Stimulated activated naive B cell treated with anti-CD40 and anti-IgM and Interleukin-4, amounts not matched to agents 10 μg/mL and 1 μg/mL and 100 μg/mL, for 72 hours (primary cell): ENCODE measurements at regions not wholly inside any gene's neighbourhood (a gene's known extent, or its start where the extent isn't known, plus 50 kb on each side); places are given as distances from the start of the nearest gene placed in this dataset.

Experiments
- ATAC-seq, 2 donors: fragments of 150-1000 bp; cut with Tn5 transposase; replicated peaks; 2 replicates each; pipeline ENCODE4 v1.10.0; 2021; ENCODE audit warnings: moderate library complexity in 1 of 2
- DNase-seq: peaks from one replicate; pipeline ENCODE4 v3.0.0; 2021
- H3K27ac Mint-ChIP-seq: one replicate; pipeline ENCODE4 v1.8.0; 2022; ENCODE audit warnings: mild to moderate bottlenecking, mixed read lengths
- H3K27me3 Mint-ChIP-seq, 2 donors: one replicate each; pipeline ENCODE4 v1.8.0; 2022; ENCODE audit warnings: mixed read lengths in 2 of 2
- H3K36me3 Mint-ChIP-seq, 2 donors: one replicate each; pipeline ENCODE4 v1.8.0; 2022; ENCODE audit warnings: mixed read lengths in 2 of 2, mild to moderate bottlenecking in 1 of 2
- H3K4me1 Mint-ChIP-seq, 2 donors: one replicate each; pipeline ENCODE4 v1.8.0; 2022; ENCODE audit warnings: mixed read lengths in 2 of 2, mild to moderate bottlenecking in 1 of 2
- H3K4me3 Mint-ChIP-seq, 2 donors: one replicate each; pipeline ENCODE4 v1.8.0; 2022; ENCODE audit warnings: mild to moderate bottlenecking in 2 of 2, mixed read lengths in 2 of 2, moderate library complexity in 1 of 2
- H3K9me3 Mint-ChIP-seq, 2 donors: one replicate each; pipeline ENCODE4 v1.8.0; 2022; ENCODE audit warnings: mixed read lengths in 2 of 2, mild to moderate bottlenecking in 1 of 2

GRCh38 chr20:7586481-7586880, 353.8 kb downstream of the HAO1 start:
- H3K9me3 Mint-ChIP-seq: no peaks in the 10 kb centered on the region
- ATAC-seq: no peak

GRCh38 chr20:7589164-7589563, 351.1 kb downstream of the HAO1 start:
- Mint-ChIP-seq H3K4me1 (no peaks in the 10 kb centered on the region), H3K4me3 (no peak overlapping the region), H3K27me3 (no peaks in the 10 kb centered on the region), H3K36me3 (no peaks in the 10 kb centered on the region), H3K9me3 (peaks cover 3% of the 10 kb centered on the region in 2 donors), H3K27ac (no peak overlapping the region)
- DNase-seq (no peak), ATAC-seq (no peak)

More at GRCh38 chr20:7586481-7586880, 353.8 kb downstream of the HAO1 start:
- Mint-ChIP-seq H3K27me3 (no peaks in the 10 kb centered on the region), H3K27ac (no peak overlapping the region), H3K4me1 (no peaks in the 10 kb centered on the region), H3K36me3 (no peaks in the 10 kb centered on the region), H3K4me3 (no peak overlapping the region)
- DNase-seq: no peak

GRCh38 chr20:7596541-7596940, 343.7 kb downstream of the HAO1 start:
- Mint-ChIP-seq H3K36me3 (no peaks in the 10 kb centered on the region), H3K27me3 (no peaks in the 10 kb centered on the region), H3K4me1 (no peaks in the 10 kb centered on the region), H3K27ac (no peak overlapping the region), H3K9me3 (peaks cover 2 to 5% of the 10 kb centered on the region in 2 donors), H3K4me3 (no peak overlapping the region)
- no peak for DNase-seq
- ATAC-seq: no peak

GRCh38 chr20:7601431-7601830, 338.8 kb downstream of the HAO1 start:
- Mint-ChIP-seq H3K4me1 (no peaks in the 10 kb centered on the region), H3K9me3 (peaks cover 5% of the 10 kb centered on the region in 2 donors), H3K27me3 (no peaks in the 10 kb centered on the region), H3K36me3 (no peaks in the 10 kb centered on the region), H3K27ac (no peak overlapping the region), H3K4me3 (no peak overlapping the region)
- DNase-seq (no peak), ATAC-seq (no peak)

- H3K36me3 Mint-ChIP-seq: no peaks in the 10 kb centered on the region
- H3K4me1 Mint-ChIP-seq: no peaks in the 10 kb centered on the region
- no peak overlapping the region for H3K27ac Mint-ChIP-seq
- peaks cover 0 to 5% of the 10 kb centered on the region in 2 donors for H3K9me3 Mint-ChIP-seq
- H3K27me3 Mint-ChIP-seq: no peaks in the 10 kb centered on the region
- no peak overlapping the region for H3K4me3 Mint-ChIP-seq
- DNase-seq (no peak), ATAC-seq (no peak)
Observed at GRCh38 chr20:7606941-7607340, 333.3 kb downstream of the HAO1 start.

GRCh38 chr20:7608250-7608649, 332.0 kb downstream of the HAO1 start:
- Mint-ChIP-seq H3K9me3 (peaks cover 0 to 5% of the 10 kb centered on the region in 2 donors), H3K27ac (no peak overlapping the region), H3K4me3 (no peak overlapping the region), H3K4me1 (no peaks in the 10 kb centered on the region), H3K27me3 (no peaks in the 10 kb centered on the region), H3K36me3 (no peaks in the 10 kb centered on the region)
- no peak for ATAC-seq
- DNase-seq: no peak

GRCh38 chr20:7609251-7609650, 331.0 kb downstream of the HAO1 start:
- no peak for DNase-seq
- Mint-ChIP-seq H3K27me3 (no peaks in the 10 kb centered on the region), H3K27ac (no peak overlapping the region), H3K4me1 (no peaks in the 10 kb centered on the region), H3K9me3 (peaks cover 0 to 5% of the 10 kb centered on the region in 2 donors), H3K36me3 (no peaks in the 10 kb centered on the region), H3K4me3 (no peak overlapping the region)
- ATAC-seq: no peak

GRCh38 chr20:7610681-7611080, 329.6 kb downstream of the HAO1 start:
- H3K27ac Mint-ChIP-seq: no peak overlapping the region
- no peaks in the 10 kb centered on the region for H3K4me1 Mint-ChIP-seq
- H3K4me3 Mint-ChIP-seq: no peak overlapping the region
- H3K36me3 Mint-ChIP-seq: no peaks in the 10 kb centered on the region
- DNase-seq (no peak), ATAC-seq (no peak)
- H3K9me3 Mint-ChIP-seq: peaks cover 0 to 3% of the 10 kb centered on the region in 2 donors
- H3K27me3 Mint-ChIP-seq: no peaks in the 10 kb centered on the region

- ATAC-seq: no peak
- Mint-ChIP-seq H3K27ac (no peak overlapping the region), H3K36me3 (no peaks in the 10 kb centered on the region), H3K9me3 (peaks cover 4 to 6% of the 10 kb centered on the region in 2 donors), H3K4me1 (no peaks in the 10 kb centered on the region), H3K4me3 (no peak overlapping the region), H3K27me3 (no peaks in the 10 kb centered on the region)
- DNase-seq: no peak
Observed at GRCh38 chr20:7617797-7618196, 322.5 kb downstream of the HAO1 start.

GRCh38 chr20:7622399-7622961, 317.8 kb downstream of the HAO1 start:
- Mint-ChIP-seq H3K4me1 (no peaks in the 10 kb centered on the region), H3K36me3 (no peaks in the 10 kb centered on the region), H3K27me3 (no peaks in the 10 kb centered on the region), H3K4me3 (no peak overlapping the region), H3K9me3 (peaks cover 4 to 6% of the 10 kb centered on the region in 2 donors), H3K27ac (no peak overlapping the region)
- DNase-seq (no peak), ATAC-seq (no peak)

GRCh38 chr20:7624886-7625285, 315.4 kb downstream of the HAO1 start:
- no peaks in the 10 kb centered on the region for H3K4me1 Mint-ChIP-seq
- ATAC-seq (no peak), DNase-seq (no peak)
- H3K27ac Mint-ChIP-seq: peak overlapping the region; percentile 33
- H3K4me3 Mint-ChIP-seq: no peak overlapping the region
- no peaks in the 10 kb centered on the region for H3K36me3 Mint-ChIP-seq
- H3K27me3 Mint-ChIP-seq: no peaks in the 10 kb centered on the region
- peaks cover 4% of the 10 kb centered on the region in 2 donors for H3K9me3 Mint-ChIP-seq

GRCh38 chr20:7627734-7628663, 312.3 kb downstream of the HAO1 start:
- Mint-ChIP-seq H3K9me3 (no peaks in the 10 kb centered on the region), H3K36me3 (no peaks in the 10 kb centered on the region), H3K4me3 (no peak overlapping the region), H3K4me1 (no peaks in the 10 kb centered on the region), H3K27ac (no peak overlapping the region), H3K27me3 (no peaks in the 10 kb centered on the region)
- DNase-seq: no peak
- ATAC-seq: no peak

- Mint-ChIP-seq H3K36me3 (no peaks in the 10 kb centered on the region), H3K27me3 (no peaks in the 10 kb centered on the region), H3K4me3 (no peak overlapping the region), H3K4me1 (no peaks in the 10 kb centered on the region), H3K9me3 (no peaks in the 10 kb centered on the region), H3K27ac (no peak overlapping the region)
- ATAC-seq: no peak
- no peak for DNase-seq
Observed at GRCh38 chr20:7629880-7630279, 310.4 kb downstream of the HAO1 start.

- no peak for ATAC-seq
- no peak overlapping the region for H3K4me3 Mint-ChIP-seq
- no peaks in the 10 kb centered on the region for H3K9me3 Mint-ChIP-seq
- no peaks in the 10 kb centered on the region for H3K4me1 Mint-ChIP-seq
- no peaks in the 10 kb centered on the region for H3K27me3 Mint-ChIP-seq
- H3K36me3 Mint-ChIP-seq: no peaks in the 10 kb centered on the region
- no peak for DNase-seq
- no peak overlapping the region for H3K27ac Mint-ChIP-seq
Observed at GRCh38 chr20:7637184-7637583, 303.1 kb downstream of the HAO1 start.
